Activated CD4-positive, alpha-beta T cell treated with anti-CD3 and anti-CD28 coated beads, Interleukin-10, Interleukin-2, amounts not matched to agents 100 ng/mL and 50 ng/mL, durations not matched to agents 16 hours and 8 hours (primary cell): ENCODE measurements at regions not wholly inside any gene's neighbourhood (a gene's known extent, or its start where the extent isn't known, plus 50 kb on each side); places are given as distances from the start of the nearest gene placed in this dataset.
"Not testable (repeated sequence)": the region's sequence is repeated elsewhere in the genome, so short reads cannot be mapped to it uniquely, and the experiment has no call there.

Experiments used
- DNase-seq: peaks from one replicate; pipeline ENCODE4 v3.0.0-alpha.2; 2020

GRCh38 chr11:24093375-24093774 is 403.5 kb upstream of the LUZP2 start:
- DNase-seq: no peak

GRCh38 chr11:24108609-24109008 is 388.2 kb upstream of the LUZP2 start:
- DNase-seq: no peak

DNA sequence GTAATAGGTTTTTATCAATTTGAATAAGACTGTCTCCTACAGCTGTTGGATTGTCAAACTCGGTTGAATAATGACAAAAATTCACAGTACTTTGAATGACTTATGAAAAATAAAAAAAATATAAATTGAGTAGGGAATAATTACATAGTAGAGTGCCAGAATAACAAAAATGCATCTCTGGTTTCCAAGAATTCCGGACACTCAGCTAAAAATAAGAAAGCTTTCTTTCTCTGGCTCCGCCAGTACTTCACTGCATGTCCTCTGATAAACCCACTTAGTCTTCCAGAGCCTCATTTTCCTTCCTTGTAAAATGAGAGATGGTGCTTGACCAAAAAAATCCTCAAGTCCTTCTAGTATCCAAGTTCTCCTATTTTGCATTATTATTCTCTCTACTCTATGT is 374.6 kb upstream of the LUZP2 start:
- no peak for DNase-seq

GRCh38 chr11:24124876-24125275 is 372.0 kb upstream of the LUZP2 start:
- no peak for DNase-seq

DNA sequence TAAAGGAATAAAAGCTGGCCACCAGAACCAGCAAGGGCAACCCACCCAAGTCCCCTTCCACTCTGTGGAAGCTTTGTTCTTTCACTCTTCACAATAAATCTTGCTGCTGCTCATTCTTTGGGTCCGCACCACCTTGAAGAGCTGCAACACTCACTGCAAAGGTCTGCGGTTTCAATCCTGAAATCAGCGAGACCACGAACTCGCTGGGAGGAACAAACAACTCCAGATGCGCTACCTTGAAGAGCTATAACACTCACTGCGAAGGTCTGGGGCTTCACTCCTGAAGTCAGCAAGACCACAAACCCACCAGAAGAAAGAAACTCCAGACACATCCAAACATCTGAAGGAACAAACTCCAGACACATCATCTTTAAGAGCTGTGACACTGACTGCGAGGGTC is 365.2 kb upstream of the LUZP2 start:
- no peak for DNase-seq

- DNase-seq: no peak
Observed at GRCh38 chr11:24132471-24132870, 364.4 kb upstream of the LUZP2 start.

- no peak for DNase-seq
Observed at GRCh38 chr11:24134879-24135589, 361.8 kb upstream of the LUZP2 start.

GRCh38 chr11:24142062-24142461 is 354.8 kb upstream of the LUZP2 start:
- DNase-seq: no peak

DNA sequence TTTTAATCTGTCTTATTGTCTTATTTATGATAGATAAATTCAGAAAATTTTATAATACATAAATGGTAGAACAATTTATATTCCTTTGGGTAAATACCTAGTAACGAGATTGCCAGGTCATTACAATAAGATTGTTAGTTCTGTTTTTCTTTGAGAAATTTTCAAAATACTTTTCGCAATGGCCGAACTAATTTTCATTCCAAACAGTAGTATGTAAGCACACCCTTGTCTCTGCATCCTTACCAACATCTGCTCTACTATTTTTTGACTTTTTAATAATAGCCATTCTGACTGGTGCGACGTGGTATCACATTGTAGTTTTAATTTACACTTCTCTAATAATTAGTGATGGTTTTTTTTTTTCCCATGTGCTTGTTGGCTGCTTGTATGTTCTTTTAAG is 351.4 kb upstream of the LUZP2 start:
- DNase-seq: no peak

GRCh38 chr11:24153337-24153736 is 343.5 kb upstream of the LUZP2 start:
- no peak for DNase-seq

DNA sequence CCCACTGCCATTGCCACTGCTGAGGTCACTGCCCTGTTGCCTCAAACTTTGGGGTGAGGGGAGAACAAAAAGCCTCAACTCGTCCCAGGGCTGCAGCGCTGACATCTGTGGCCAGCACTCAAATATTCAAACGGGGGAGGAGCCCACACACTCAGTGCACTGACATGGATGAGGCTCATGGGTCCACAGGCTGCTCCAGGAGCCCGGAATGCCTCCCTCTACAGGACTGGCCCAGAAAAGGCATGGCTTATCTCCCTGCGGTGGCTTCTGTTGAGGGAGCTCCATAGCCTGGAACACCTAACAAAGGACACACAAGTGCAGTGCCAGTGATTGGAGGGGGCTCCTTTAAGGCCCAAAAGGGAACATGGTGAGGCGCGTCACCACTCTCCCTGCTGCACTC is 341.1 kb upstream of the LUZP2 start:
- no peak for DNase-seq

GRCh38 chr11:24157316-24157715 is 339.5 kb upstream of the LUZP2 start:
- no peak for DNase-seq

DNA sequence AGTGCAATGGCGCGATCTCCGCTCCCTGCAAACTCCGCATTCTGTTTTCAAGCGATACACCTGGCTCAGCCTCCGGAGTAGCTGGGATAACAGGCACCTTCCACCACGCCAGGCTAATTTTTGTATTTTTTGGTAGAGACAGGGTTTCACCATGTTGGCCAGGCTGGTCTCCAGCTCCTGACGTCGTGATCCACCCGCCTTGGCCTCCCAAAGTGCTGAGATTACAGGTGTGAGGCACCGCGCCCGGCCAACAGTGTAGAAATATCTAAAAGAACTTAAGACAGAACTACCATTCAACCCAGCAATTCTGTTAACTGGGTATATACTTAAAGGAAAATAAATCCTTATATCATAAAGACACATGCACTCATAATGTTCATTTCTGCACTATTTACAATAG is 335.3 kb upstream of the LUZP2 start:
- DNase-seq: no peak

DNA sequence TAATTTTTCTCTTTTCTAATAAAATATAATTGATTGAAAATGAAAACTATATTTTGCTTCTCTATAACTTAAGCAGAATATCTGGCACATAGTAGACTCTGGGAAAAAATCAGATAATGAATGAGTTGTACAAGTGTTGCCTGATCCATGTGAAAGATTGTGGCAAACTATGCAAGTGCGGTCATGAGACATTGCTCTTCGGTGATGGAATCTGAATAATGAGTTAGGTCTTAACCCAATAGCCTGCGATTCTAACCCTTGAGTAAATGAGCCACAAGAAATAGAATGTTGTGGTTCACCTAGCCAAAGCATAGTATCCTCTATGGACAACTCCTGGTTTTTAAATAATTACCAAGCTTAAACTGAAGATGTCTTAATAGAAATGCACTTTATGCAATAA is 333.7 kb upstream of the LUZP2 start:
- DNase-seq: no peak

GRCh38 chr11:24163841-24164240 is 333.0 kb upstream of the LUZP2 start:
- DNase-seq: no peak

DNA sequence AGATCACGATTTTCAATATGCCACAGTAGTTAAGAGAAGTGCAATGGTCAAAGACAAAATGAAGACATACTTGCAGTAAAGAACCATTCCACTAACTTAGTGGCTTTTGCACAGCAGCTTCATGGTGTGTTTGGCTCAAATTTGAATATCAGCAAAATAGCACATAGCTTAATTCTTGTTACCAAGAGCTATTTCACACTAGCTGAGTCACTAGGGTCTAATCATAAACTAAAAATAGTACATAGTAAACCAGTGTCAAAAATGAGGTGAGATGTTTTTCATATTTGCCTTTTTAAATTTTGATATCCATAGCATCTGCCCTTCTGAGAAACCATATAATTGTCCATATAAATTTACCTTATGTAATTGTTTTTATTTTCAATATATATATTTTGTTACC is 325.0 kb upstream of the LUZP2 start:
- no peak for DNase-seq

DNA sequence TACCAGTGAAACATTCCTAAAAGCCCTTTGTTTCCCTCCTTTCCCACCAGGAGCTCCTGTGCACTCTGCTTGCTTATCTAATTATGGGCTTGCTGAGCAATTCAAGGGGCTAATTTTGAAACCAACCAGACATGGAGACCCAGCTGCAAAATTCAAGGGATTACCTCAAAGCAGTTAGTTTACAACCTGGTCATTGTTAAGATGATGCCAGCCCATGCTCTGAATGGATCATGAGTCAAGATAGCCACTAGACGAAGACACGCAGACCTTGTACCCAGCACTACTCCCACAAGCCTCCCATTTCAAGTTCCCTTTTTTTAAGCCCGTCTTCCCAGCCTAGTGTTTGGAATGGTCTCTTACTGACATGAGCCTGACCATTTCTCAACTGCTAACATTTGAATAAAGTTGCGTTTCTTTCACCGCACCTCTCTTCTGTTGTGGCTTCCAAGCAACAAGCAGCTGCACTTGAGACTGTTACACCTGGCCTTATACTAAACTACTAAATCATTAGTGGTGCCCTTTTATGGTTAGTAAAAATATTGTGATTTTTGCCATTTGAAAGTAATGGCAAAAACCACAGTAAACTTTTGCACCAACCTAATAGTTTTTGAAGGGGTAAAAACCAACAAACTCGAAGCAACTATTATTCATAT is 315.3 kb upstream of the LUZP2 start:
- no peak for DNase-seq

DNA sequence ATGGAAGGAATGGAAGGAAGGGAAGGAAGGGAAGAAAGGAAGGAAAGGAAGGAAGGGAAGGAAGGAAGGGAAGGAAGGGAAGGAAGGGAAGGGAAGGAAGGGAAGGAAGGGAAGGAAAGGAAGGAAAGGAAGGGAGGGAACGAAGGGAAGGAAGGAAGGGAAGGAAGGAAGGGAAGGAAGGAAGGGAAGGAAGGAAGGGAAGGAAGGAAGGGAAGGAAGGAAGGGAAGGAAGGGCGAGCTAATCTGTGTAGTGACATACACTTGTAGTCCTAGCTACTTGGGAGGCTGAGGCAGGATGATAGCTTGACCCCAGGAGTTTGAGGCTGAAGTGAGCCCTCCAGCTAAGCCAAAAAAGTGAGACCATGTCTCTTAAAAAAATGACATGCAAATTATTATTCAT is 311.3 kb upstream of the LUZP2 start:
- not testable (repeated sequence) for DNase-seq

- no peak for DNase-seq
Observed at GRCh38 chr11:24196733-24197132, 300.1 kb upstream of the LUZP2 start.

DNA sequence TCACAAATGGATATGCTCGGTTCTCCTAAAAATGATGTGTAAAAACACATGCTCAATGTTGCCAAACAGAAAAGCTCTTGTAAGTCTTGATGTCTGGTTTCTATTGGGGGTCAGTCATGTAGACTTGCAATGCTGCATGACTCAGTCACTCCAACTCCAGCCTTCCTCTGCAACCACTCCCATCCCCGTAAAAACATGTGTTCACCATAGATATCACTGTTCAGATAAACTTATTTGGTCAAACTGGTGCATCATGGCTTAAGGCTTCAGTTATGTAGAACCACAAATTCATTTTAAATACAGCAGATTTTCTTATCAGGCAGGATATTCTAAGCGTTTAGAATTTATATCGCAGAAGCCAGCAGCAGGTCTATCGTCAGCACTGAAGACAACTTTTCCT is 298.4 kb upstream of the LUZP2 start:
- DNase-seq: no peak

GRCh38 chr11:24199461-24199860 is 297.4 kb upstream of the LUZP2 start:
- DNase-seq: no peak

DNA sequence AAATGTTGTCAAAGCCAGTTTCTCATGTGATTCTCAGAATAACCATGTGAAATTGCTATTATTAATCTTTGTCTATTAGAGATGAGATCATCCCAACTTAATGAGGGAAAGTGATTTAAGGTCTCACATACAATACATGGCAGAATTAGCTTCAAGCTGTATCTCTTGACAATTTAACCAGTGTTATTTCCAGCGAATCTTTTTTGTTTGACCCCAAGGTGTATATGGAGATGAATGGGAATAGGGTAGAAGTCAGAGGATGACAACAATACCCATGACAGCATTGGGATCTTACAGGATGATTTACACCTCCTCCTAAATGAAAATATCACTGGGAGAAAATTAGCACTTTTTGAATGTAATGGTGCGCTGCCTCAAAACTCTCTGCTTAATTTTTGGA is 290.8 kb upstream of the LUZP2 start:
- DNase-seq: no peak

DNA sequence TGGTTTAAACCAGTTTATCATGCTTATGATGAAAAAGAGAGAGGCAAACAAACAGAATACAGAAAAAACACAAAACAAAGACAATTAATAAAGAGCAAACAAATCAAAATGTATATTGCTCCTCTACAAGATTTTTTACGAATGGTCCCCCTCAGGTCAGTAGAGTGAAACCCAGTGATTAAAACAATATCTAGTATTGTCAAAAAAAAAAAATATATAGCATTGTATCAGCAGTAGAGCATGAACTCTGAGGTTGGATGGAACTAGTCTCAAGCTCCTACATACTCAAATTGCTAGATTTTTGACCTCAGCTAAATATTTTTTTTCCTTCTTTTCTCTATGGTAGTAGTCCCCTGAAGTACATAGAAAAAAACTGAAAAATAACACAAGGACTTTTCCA is 290.3 kb upstream of the LUZP2 start:
- no peak for DNase-seq

- DNase-seq: no peak
Observed at GRCh38 chr11:24216488-24216887, 280.4 kb upstream of the LUZP2 start.

DNA sequence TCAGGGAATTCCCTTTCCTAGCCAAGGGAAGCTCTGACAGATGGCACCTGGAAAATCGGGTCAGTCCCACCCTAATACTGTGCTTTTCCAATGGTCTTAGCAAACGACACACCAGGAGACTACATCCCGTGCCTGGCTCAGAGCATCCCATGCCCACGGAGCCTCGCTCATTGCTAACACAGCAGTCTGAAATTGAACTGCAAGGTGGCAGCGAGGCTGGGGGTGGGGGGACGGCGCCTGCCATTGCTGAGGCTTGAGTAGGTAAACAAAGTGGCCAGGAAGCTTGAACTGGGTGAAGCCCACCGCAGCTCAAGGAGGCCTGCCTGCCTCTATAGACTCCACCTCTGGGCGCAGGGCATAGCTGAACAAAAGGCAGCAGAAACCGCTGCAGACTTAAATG is 279.5 kb upstream of the LUZP2 start:
- not testable (repeated sequence) for DNase-seq
